Renal pelvis (tissue), 1 donor: ENCODE measurements at regions not wholly inside any gene's neighbourhood (a gene's known extent, or its start where the extent isn't known, plus 50 kb on each side); places are given as distances from the start of the nearest gene placed in this dataset.

Experiments
- DNase-seq: peaks from one replicate; pipeline ENCODE4 v3.0.0-alpha.2; 2013

DNA sequence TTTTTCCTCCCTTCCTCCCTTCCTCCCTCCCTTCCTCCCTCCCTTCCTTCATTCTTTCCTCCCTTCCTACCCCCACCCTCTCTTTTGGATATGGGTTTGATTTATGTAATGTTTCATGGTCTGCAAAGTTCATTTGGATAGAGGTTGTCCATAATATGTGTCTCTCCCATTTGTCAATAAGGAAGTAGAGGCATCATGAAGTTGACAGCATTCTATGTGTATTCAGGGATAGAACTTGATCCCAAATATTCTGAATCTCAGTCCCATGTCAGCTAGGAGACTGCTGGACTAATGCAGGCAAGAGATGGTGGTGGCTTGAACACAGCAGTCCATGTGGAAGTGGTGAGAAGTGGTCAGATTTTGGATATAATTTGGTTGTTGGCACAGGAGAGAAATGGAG lies 90.7 kb upstream of the SLC6A6 start:
- DNase-seq: no peak

DNA sequence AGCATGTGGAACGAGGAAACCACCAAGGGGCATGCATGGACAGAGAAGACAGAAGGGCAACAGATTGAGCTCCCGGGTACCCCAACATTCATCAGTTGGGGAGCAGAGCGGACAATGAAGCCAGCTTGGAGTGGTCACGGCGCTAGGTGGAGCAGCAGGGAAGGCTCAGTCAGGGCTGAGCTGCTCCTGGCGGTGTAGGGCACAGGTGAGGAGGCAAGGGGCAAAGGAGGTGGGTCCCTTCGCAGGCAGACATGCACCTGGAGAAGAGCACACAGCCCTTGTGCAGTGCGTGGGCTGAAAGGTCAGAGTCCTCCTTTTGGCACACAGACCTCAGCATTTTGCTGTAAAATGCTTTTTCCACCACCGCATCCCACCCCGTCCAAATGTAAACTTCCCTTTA lies 90.0 kb upstream of the SLC6A6 start:
- DNase-seq: no peak

DNA sequence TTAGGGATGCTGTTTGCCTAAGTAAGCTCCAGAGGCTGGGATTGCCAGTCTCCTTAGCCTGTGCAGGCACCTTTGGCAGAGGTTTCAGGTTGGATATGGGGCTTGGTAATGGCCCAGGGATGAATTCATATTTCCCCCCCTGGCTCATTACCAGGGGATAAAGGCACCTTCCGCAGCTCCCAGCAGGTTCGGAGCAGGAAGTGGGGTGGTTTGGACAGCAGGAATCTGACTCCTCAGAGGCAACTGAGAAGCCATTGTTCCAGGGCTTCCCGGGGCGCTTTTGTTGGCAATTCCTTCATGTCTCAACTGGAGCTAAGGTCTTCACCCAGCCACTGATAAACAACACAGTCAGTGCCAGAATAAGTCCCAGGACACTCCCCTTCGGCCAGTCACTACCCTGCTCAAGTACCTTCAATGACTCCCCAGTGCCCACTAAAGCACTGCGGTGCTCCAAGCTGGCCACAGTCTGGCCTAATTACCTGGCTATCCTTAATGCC lies 85.3 kb upstream of the SLC6A6 start:
- no peak for DNase-seq

- DNase-seq: no peak
Observed at GRCh38 chr3:14318646-14319045, 83.8 kb upstream of the SLC6A6 start.

DNA sequence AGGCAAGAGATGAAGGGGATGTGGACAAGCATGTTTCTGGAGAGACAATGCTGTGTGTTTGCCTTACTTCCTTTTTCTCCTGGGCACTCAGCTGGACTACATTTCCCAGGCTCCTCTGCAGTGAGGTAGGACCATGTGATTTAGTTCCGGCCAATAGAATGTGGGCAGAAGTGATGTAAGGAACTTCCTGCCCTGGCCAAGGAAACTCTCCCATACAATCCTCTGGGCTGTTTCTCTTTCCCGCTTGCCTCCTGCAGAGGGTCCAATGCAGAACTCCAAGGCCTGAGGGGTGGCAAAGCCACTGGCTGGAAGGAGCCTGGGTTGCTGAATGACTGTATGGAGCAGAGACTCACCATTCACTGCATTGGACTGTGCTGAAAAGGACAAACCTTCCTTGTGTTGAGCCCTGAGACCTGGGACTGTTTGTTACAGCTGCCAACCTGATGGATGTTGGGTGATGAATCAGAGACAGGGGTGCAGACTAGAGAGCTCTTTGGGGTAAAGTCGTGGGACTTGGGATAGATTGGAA lies 82.7 kb upstream of the SLC6A6 start:
- no peak for DNase-seq

DNA sequence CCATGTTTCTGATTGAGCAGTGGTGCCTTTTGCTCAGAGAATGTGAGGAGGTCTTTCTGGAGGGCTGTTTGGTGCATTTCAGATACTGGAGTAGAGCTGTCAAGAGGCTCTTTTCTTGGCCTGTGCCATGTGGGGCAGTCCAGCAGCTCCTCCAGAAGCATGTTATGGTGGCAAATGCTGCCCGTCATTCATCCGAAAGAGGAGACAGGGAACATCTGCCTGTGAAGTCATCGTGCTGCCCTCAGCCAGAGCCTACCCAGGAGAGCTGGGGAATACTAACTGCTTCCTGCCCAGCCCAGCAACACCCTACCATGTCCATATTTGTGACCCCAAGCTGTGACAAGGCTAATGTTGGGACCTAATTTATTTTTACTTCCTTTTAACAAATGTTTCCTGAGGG lies 82.2 kb upstream of the SLC6A6 start:
- DNase-seq: no peak

DNA sequence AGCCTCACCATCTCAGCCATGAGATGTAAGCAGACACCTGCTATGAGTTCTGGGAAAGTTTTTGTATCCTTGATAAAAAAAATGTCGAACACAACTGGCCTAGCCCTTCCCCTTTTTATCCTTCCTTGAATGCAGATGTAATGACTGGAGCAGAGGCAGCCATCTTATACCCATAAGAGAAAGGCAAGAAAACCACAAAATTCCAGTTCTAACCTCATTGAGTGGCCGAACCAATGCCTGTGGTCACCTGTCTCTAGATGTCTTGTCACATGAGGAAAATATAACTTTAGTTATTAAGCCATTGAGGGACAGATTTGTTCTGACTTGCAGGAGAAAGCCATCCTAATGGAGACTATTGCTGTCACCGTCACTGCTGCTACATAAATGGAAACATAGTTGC lies 80.4 kb upstream of the SLC6A6 start:
- DNase-seq: no peak

- DNase-seq: no peak
Observed at GRCh38 chr3:14322667-14323295, 79.6 kb upstream of the SLC6A6 start.

DNA sequence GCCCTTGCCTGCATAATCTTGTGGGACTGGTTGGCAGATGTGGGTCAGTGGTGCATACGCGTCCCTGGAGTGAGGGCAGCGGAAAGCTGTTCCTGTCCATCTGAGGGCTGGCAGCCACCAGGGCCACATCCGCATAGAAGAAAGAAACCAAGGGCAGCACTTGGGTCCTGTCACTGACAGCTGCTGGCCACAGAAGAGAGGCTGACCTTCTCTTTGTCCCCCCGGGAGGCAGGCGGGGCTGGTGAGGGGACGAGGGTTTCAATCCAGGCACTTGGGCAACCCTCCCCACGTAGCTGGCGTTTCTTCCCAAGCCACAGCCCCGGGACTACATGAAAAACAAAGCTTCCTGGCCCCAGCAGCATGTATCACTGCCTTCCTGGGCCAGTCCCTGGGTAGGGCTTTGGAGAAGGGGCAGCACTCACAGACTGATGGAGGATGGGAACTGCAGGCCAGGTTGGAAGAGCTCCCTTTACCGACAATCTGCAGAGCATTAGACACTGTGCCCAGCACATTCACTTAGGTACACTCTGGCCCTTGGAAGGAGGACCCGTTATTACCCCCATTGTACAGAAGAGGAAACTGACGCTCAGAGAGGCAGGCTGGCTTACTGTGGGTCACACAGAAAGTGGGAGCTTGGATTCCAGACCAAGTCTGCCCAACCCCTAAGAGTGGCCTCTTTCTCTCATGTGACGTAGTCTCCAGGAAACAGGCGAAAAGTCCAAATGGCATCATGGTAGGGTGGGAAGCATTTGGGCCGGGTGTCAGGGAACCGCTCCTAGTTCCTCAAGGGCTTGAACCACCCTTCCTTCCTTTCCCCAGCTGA lies 78.8 kb upstream of the SLC6A6 start:
- no peak for DNase-seq

DNA sequence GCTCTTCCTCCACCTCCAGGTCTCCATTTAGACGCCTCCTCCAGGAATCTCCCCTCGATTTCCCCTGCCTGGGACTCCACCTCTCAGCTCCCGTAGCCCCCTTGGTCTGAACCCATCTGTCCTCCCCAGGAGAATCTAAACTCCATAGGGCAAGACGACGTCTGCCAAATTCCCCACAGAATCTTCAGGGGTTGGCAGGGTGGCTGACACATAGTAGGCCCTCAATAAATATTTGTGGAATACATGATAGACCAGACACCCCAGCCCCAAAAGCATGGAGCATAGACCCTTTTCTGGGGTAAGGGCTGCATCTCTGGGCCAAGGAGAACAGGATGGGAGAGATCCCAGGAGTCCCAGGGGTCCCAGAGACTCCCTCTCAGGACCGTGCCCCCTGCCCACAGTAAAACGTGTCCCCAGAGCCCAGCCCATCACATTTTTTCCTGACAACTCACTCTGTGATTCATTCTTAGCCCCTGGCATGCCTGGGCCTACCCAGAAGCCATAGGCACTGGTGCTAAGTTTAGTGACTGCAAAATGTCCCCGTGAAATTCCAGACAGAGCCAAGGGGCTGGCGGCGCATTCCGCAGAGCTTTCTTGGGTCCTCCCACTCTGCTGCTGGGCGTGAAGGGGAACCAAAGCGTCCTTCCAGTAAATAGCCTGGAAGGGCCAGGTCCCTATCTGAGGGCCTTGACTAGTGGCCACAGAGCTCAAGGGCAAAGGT lies 78.0 kb upstream of the SLC6A6 start:
- DNase-seq: no peak

- DNase-seq: no peak
Observed at GRCh38 chr3:14328422-14328821, 74.0 kb upstream of the SLC6A6 start.

- DNase-seq: peak; percentile 49
Observed at GRCh38 chr3:14329116-14329830, 73.1 kb upstream of the SLC6A6 start.

DNA sequence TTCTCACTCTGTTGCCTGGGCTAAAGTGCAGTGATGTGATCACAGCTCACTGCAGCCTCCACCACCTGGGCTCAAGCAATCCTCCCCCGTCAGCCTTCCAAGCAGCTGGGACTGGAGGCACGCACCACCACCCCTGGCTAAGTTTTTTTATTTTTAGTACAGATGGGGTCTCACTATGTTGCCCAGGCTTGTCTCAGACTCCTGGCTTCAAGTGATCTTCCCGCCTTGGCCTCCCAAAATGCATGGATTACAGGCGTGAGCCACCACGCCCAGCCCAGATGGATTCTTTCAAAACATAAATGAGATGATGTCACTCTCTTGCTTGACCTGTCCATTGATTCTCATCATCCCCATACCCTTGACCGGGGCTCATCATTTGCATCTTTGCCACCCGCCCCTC lies 72.6 kb upstream of the SLC6A6 start:
- DNase-seq: no peak

GRCh38 chr3:14330508-14330907 lies 71.9 kb upstream of the SLC6A6 start:
- DNase-seq: no peak

DNA sequence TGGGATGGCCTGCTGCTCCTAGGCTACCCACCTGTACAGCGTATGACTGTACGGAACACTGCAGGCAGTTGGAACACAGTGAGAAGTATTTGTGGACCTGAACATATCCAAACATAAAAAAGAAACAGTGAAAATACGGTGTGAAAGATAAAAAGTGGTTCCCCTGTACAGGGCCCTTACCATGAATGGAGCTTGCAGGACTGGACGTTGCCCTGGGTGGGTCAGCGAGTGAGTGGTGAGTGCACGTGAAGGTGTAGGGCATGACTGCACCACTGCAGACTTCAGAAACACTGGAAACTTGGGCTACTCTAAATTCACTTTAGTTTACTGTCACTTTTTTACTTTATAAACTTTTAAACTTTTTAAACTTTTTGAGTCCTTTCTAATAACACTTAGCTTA lies 71.2 kb upstream of the SLC6A6 start:
- no peak for DNase-seq

DNA sequence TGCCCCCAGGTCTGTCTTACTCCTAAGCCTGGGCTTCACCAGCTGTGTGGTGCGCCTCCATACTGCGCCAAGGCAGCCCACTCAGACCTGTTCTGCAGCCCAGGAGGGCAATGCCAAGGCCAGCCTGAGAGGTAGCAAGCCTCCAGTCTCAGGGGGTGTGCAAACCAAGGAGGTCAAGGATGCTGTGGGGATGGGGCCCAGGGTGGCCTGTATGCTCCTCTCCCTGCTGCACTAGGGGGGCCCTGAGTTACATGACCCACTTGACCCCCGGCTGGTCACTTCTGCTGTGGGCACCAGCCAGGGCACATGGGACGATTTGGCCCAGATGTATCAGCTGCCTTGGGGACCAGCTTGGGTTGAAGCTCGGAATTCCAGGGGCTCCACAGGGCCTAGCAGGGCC lies 70.0 kb upstream of the SLC6A6 start:
- DNase-seq: no peak

GRCh38 chr3:14333215-14333614 lies 69.2 kb upstream of the SLC6A6 start:
- no peak for DNase-seq

DNA sequence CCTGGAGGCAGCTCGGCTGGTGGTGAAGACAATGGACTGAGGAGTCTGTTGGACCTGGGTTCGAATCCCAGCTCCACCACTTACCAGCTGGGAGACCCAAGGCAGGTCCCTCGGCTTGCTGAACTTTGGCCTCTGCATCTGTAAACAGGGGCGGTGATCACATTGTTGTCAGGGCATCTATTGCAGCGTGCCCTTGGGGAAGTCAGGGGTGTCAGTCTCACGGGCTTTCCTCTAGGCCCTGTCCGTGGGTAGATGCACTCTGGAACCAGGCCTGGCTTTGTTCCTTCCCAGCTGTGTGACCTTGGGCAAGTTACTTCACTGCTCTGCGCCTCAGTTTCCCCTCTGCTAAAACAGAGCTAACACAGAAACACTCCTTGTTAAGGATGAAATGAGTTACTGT lies 68.8 kb upstream of the SLC6A6 start:
- no peak for DNase-seq

DNA sequence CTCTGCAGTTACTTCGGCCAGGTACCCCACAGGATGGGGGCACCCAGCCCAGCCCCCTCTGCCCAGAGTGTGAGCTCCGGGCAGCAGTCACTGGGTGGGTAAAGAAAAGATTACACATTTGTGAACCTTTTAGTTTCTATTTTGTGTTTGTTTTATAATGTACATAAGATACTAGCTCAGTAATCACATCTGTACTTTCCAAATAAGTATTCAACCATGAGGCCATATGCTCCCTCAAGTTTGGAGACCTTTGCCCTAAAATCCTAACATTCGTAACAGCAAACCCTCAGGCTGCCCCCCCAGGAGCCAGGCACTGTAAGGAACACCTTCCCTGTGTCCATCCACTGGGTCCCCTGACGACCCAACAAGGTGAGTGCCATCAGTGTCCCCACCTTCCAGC lies 68.3 kb upstream of the SLC6A6 start:
- no peak for DNase-seq

- no peak for DNase-seq
Observed at GRCh38 chr3:14334936-14335335, 67.5 kb upstream of the SLC6A6 start.

DNA sequence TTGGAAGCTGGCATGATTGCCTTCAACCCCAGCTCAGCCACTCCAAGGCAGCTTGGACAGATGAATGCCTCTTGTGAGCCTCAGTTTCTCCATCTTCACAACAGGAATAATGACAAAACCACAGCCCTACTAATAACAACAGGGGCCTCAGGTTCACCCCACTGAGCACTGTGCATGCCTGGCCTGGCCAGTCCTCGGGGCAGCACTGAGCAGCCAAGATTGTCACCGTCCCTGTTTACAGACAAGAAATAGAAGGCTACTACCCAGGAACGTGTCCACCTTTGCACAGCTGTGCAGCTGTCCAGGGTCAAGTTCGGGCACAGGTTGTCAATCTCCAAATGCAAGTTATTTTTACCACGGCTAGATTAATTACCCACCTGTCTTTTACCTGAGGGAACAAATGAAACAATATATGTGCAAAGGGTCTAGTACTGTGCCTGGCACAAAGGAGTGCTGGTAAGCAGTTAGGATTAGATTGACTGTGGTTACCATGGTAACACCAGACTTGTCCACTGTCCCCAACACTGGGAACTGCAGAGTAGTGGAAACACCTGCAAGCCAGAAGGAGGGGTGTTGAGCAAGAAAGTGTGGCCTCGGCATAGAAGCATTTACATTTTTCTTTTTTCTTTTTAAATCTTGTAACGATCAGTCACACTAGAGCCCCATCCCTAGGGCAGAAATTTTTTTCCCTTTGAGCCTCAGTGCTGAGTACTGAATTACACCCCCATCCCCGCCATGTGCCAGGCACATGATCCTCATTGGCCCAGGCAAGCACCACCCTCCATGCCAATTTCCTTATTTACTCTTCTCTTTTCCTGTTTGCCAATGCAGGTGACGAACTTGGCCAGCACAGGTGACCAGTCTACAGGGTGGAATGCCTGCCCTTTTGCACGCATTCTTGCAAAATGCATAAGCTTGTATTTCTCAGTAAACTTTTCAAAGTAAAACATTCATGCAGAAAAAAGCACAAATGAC lies 66.3 kb upstream of the SLC6A6 start:
- no peak for DNase-seq
